Neural cell (in vitro differentiated cells): ENCODE measurements at regions not wholly inside any gene's neighbourhood (a gene's known extent, or its start where the extent isn't known, plus 50 kb on each side); places are given as distances from the start of the nearest gene placed in this dataset.
"Not testable (repeated sequence)": the region's sequence is repeated elsewhere in the genome, so short reads cannot be mapped to it uniquely, and the experiment has no call there.

Experiments used
- H2AFZ ChIP-seq: fragments of 200-600, 300-800 bp; sonication (generic), shearing (Covaris generic); 2 replicates; pipeline ENCODE4 v1.6.0; 2014; ENCODE audit warnings: low read depth, mild to moderate bottlenecking, antibody characterized with exemption, low read length, moderate library complexity
- H3F3A ChIP-seq: fragments of 200-600 bp; shearing (Covaris generic); 2 replicates; pipeline ENCODE4 v1.6.1; 2016; ENCODE audit warnings: mild to moderate bottlenecking, moderate library complexity, mixed read lengths, antibody characterized with exemption, low read length; ENCODE audit not compliant: insufficient read depth, poor library complexity, severe bottlenecking
- H3K27ac ChIP-seq: fragments of 200-600, 300-800 bp; sonication (generic), shearing (Covaris generic); 2 replicates; pipeline ENCODE4 v1.5.1; 2014; ENCODE audit warnings: mild to moderate bottlenecking, low read length, moderate library complexity
- H3K27me3 ChIP-seq: fragments of 300-800, 200-600 bp; sonication (generic), shearing (Covaris generic); 2 replicates; pipeline ENCODE4 v1.6.0; 2014; ENCODE audit warnings: mild to moderate bottlenecking, low read depth, low read length, moderate library complexity; ENCODE audit not compliant: insufficient read depth
- H3K36me3 ChIP-seq: fragments of 300-800, 200-600 bp; sonication (generic), shearing (Covaris generic); 2 replicates; pipeline ENCODE4 v1.5.1; 2014; ENCODE audit warnings: mild to moderate bottlenecking, antibody characterized with exemption, low read length, moderate library complexity; ENCODE audit not compliant: insufficient read depth
- H3K4me2 ChIP-seq: fragments of 300-800, 200-600 bp; sonication (generic), shearing (Covaris generic); 2 replicates; pipeline ENCODE4 v1.6.0; 2014; ENCODE audit warnings: mild to moderate bottlenecking, low read length
- H3K4me3 ChIP-seq: fragments of 300-800, 200-600 bp; sonication (generic), shearing (Covaris generic); 2 replicates; pipeline ENCODE4 v1.5.1; 2014; ENCODE audit warnings: mild to moderate bottlenecking, low read length, moderate library complexity
- H3K79me2 ChIP-seq: fragments of 200-600 bp; shearing (Covaris generic); replicated peaks from 2 replicates; pipeline ENCODE4 v1.6.0; 2014; ENCODE audit warnings: mild to moderate bottlenecking, low read length, moderate library complexity; ENCODE audit not compliant: insufficient read depth
- H3K9ac ChIP-seq: fragments of 300-800, 200-600 bp; sonication (generic), shearing (Covaris generic); 2 replicates; pipeline ENCODE4 v1.6.1; 2016; ENCODE audit warnings: mild to moderate bottlenecking, low read length, mixed read lengths
- H3K9me2 ChIP-seq: fragments of 200-600 bp; shearing (Covaris generic); 2 replicates; pipeline ENCODE4 v1.6.1; 2016; ENCODE audit warnings: mild to moderate bottlenecking, low read length, mixed read lengths; ENCODE audit not compliant: insufficient read depth
- H3K9me3 ChIP-seq: fragments of 200-600, 300-800 bp; sonication (generic), shearing (Covaris generic); 2 replicates; pipeline ENCODE4 v1.6.1; 2016; ENCODE audit warnings: mild to moderate bottlenecking, mixed run types, low read length, moderate library complexity, mixed read lengths
- H4K20me1 ChIP-seq: fragments of 200-600 bp; shearing (Covaris generic); 2 replicates; pipeline ENCODE4 v1.6.1; 2016; ENCODE audit warnings: mild to moderate bottlenecking, mixed run types; ENCODE audit not compliant: insufficient read depth
- CTCF ChIP-seq: fragments of 450-650 bp; IDR thresholded peaks from 2 replicates; pipeline ENCODE4 v1.5.1; 2014; ENCODE audit warnings: antibody characterized with exemption, mild to moderate bottlenecking, moderate library complexity; ENCODE audit not compliant: poor library complexity, severe bottlenecking
- EP300 ChIP-seq: fragments of 450-650 bp; conservative IDR thresholded peaks from 2 replicates; pipeline ENCODE4 v1.6.1; 2014; ENCODE audit warnings: antibody characterized with exemption, mild to moderate bottlenecking, moderate library complexity; ENCODE audit not compliant: poor library complexity, severe bottlenecking
- EZH2 ChIP-seq: fragments of 200-600, 300-800 bp; shearing (Covaris generic), sonication (generic); IDR thresholded peaks from 2 replicates; pipeline ENCODE4 v1.6.1; 2014; ENCODE audit warnings: antibody characterized with exemption, low read length, borderline replicate concordance, mild to moderate bottlenecking; ENCODE audit not compliant: insufficient read depth, poor library complexity, severe bottlenecking
- MXI1 ChIP-seq: fragments of 450-650 bp; conservative IDR thresholded peaks from 2 replicates; pipeline ENCODE4 v1.6.1; 2014; ENCODE audit warnings: antibody characterized with exemption, mild to moderate bottlenecking; ENCODE audit not compliant: poor library complexity, severe bottlenecking
- POLR2AphosphoS5 ChIP-seq: IDR thresholded peaks from 2 replicates; pipeline ENCODE4 v1.6.1; 2012
- RAD21 ChIP-seq: fragments of 450-650 bp; conservative IDR thresholded peaks from 2 replicates; pipeline ENCODE4 v1.6.1; 2014; ENCODE audit warnings: antibody characterized with exemption, mild to moderate bottlenecking, moderate library complexity
- SMC3 ChIP-seq: fragments of 450-650 bp; conservative IDR thresholded peaks from 2 replicates; pipeline ENCODE4 v1.6.1; 2014; ENCODE audit warnings: antibody characterized with exemption, mild to moderate bottlenecking, moderate library complexity; ENCODE audit not compliant: poor library complexity
- TAF1 ChIP-seq: IDR thresholded peaks from 2 replicates; pipeline ENCODE4 v1.6.1; 2012; ENCODE audit warnings: low read depth
- TF ChIP-seq, protein P1 (sequence below): IDR thresholded peaks from 2 replicates; pipeline ENCODE4 v1.6.1; 2012; ENCODE audit warnings: borderline replicate concordance

GRCh38 chr4:19155568-19155967, 1096.1 kb upstream of the SLIT2 start:
- H3K9ac ChIP-seq, result no peak overlapping the region
- no peak overlapping the region for H2AFZ ChIP-seq
- H3K9me2 ChIP-seq, result no peaks in the 10 kb centered on the region
- H4K20me1 ChIP-seq, result no peaks in the 10 kb centered on the region
- no peak overlapping the region for H3K4me2 ChIP-seq
- no peaks in the 10 kb centered on the region for H3K27me3 ChIP-seq
- TF ChIP-seq MXI1, result no peak
- no peak for TF ChIP-seq TAF1
- TF ChIP-seq EZH2, result no peak
- TF ChIP-seq, protein P1, sequence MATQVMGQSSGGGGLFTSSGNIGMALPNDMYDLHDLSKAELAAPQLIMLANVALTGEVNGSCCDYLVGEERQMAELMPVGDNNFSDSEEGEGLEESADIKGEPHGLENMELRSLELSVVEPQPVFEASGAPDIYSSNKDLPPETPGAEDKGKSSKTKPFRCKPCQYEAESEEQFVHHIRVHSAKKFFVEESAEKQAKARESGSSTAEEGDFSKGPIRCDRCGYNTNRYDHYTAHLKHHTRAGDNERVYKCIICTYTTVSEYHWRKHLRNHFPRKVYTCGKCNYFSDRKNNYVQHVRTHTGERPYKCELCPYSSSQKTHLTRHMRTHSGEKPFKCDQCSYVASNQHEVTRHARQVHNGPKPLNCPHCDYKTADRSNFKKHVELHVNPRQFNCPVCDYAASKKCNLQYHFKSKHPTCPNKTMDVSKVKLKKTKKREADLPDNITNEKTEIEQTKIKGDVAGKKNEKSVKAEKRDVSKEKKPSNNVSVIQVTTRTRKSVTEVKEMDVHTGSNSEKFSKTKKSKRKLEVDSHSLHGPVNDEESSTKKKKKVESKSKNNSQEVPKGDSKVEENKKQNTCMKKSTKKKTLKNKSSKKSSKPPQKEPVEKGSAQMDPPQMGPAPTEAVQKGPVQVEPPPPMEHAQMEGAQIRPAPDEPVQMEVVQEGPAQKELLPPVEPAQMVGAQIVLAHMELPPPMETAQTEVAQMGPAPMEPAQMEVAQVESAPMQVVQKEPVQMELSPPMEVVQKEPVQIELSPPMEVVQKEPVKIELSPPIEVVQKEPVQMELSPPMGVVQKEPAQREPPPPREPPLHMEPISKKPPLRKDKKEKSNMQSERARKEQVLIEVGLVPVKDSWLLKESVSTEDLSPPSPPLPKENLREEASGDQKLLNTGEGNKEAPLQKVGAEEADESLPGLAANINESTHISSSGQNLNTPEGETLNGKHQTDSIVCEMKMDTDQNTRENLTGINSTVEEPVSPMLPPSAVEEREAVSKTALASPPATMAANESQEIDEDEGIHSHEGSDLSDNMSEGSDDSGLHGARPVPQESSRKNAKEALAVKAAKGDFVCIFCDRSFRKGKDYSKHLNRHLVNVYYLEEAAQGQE, result no peak
- no peak for TF ChIP-seq RAD21
- no peak for TF ChIP-seq EP300
- TF ChIP-seq POLR2AphosphoS5, result no peak
- TF ChIP-seq SMC3, result no peak
- H3K4me3 ChIP-seq, result no peak overlapping the region
- no peaks in the 10 kb centered on the region for H3K79me2 ChIP-seq
- no peaks in the 10 kb centered on the region for H3F3A ChIP-seq
- no peak overlapping the region for H3K27ac ChIP-seq
- no peaks in the 10 kb centered on the region for H3K9me3 ChIP-seq
- no peaks in the 10 kb centered on the region for H3K36me3 ChIP-seq

GRCh38 chr4:19154267-19154666, 1097.4 kb upstream of the SLIT2 start:
- not testable (repeated sequence) for H3K9me2 ChIP-seq, H3K9me3 ChIP-seq, H3K27ac ChIP-seq, H3K79me2 ChIP-seq, H3K36me3 ChIP-seq, H3K27me3 ChIP-seq, H3K9ac ChIP-seq, H2AFZ ChIP-seq, H4K20me1 ChIP-seq, H3K4me2 ChIP-seq, H3K4me3 ChIP-seq, H3F3A ChIP-seq

DNA sequence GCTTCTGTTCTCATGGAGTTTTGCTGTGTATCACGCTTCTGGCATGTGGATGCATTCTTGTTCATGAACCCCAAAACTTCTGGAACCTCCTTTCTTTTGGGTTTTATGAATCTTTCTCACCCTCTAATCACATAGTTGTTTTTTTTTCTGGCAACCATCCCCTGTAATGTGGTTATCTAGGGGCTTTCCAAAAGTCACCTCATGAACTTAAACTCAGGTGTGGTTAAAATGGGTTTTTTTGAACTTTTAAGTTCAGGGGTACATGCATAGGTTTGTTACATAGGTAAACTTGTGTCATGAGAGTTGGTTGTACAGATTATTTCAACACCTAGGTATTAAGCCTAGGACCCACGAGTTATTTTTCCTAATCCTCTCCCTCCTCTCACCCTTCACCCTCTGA, 1099.4 kb upstream of the SLIT2 start:
- Histone ChIP-seq H3K36me3 (no peaks in the 10 kb centered on the region), H3K9me3 (no peaks in the 10 kb centered on the region), H3K27ac (no peak overlapping the region), H3K9ac (no peak overlapping the region), H3K4me2 (no peak overlapping the region), H2AFZ (no peak overlapping the region), H3K27me3 (no peaks in the 10 kb centered on the region), H3F3A (no peaks in the 10 kb centered on the region), H3K9me2 (no peaks in the 10 kb centered on the region), H3K79me2 (no peaks in the 10 kb centered on the region), H3K4me3 (no peak overlapping the region), H4K20me1 (no peaks in the 10 kb centered on the region)
- TF ChIP-seq SMC3, result no peak
- TF ChIP-seq POLR2AphosphoS5, result no peak
- TF ChIP-seq RAD21, result no peak
- no peak for TF ChIP-seq CTCF
- no peak for TF ChIP-seq EZH2
- TF ChIP-seq, protein P1, result no peak
- no peak for TF ChIP-seq EP300
